Neural cell (in vitro differentiated cells): ENCODE measurements at regions not wholly inside any gene's neighbourhood (a gene's known extent, or its start where the extent isn't known, plus 50 kb on each side); places are given as distances from the start of the nearest gene placed in this dataset.

Experiments used
- EZH2 ChIP-seq: fragments of 200-600, 300-800 bp; shearing (Covaris generic), sonication (generic); IDR thresholded peaks from 2 replicates; pipeline ENCODE4 v1.6.1; 2014; ENCODE audit warnings: antibody characterized with exemption, low read length, borderline replicate concordance, mild to moderate bottlenecking; ENCODE audit not compliant: insufficient read depth, poor library complexity, severe bottlenecking
- MXI1 ChIP-seq: fragments of 450-650 bp; conservative IDR thresholded peaks from 2 replicates; pipeline ENCODE4 v1.6.1; 2014; ENCODE audit warnings: antibody characterized with exemption, mild to moderate bottlenecking; ENCODE audit not compliant: poor library complexity, severe bottlenecking
- POLR2AphosphoS5 ChIP-seq: IDR thresholded peaks from 2 replicates; pipeline ENCODE4 v1.6.1; 2012
- RAD21 ChIP-seq: fragments of 450-650 bp; conservative IDR thresholded peaks from 2 replicates; pipeline ENCODE4 v1.6.1; 2014; ENCODE audit warnings: antibody characterized with exemption, mild to moderate bottlenecking, moderate library complexity
- TAF1 ChIP-seq: IDR thresholded peaks from 2 replicates; pipeline ENCODE4 v1.6.1; 2012; ENCODE audit warnings: low read depth
- TF ChIP-seq, protein P1 (sequence below): fragments of 450-650 bp; IDR thresholded peaks from 2 replicates; pipeline ENCODE4 v1.5.1; 2014; ENCODE audit warnings: antibody characterized with exemption, mild to moderate bottlenecking, moderate library complexity; ENCODE audit not compliant: poor library complexity, severe bottlenecking
- TF ChIP-seq, protein P2 (sequence below): IDR thresholded peaks from 2 replicates; pipeline ENCODE4 v1.6.1; 2012; ENCODE audit warnings: borderline replicate concordance

DNA sequence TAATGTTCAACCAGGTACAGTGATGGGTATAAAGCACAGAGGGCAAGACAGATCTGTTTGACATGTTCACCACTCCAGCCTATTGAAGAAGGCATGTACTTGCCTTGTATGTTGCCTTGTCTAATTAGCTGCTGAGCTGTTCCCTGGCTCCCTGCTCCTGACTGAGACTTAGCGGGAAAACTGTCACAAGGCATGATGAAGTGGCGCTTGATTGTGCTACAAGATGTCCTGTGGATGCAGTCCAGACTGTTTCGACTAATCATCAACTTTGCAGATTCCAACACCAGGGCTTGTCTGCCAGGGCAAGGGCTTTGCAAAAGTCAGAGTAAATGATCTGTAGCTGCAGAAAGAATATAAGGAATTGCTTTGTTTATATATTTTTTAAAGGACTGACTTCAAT is 136.2 kb upstream of the NRBF2 start:
- TF ChIP-seq, protein P1, sequence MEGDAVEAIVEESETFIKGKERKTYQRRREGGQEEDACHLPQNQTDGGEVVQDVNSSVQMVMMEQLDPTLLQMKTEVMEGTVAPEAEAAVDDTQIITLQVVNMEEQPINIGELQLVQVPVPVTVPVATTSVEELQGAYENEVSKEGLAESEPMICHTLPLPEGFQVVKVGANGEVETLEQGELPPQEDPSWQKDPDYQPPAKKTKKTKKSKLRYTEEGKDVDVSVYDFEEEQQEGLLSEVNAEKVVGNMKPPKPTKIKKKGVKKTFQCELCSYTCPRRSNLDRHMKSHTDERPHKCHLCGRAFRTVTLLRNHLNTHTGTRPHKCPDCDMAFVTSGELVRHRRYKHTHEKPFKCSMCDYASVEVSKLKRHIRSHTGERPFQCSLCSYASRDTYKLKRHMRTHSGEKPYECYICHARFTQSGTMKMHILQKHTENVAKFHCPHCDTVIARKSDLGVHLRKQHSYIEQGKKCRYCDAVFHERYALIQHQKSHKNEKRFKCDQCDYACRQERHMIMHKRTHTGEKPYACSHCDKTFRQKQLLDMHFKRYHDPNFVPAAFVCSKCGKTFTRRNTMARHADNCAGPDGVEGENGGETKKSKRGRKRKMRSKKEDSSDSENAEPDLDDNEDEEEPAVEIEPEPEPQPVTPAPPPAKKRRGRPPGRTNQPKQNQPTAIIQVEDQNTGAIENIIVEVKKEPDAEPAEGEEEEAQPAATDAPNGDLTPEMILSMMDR = no peak
- TF ChIP-seq POLR2AphosphoS5 = peak; percentile 61
- TF ChIP-seq, protein P2, sequence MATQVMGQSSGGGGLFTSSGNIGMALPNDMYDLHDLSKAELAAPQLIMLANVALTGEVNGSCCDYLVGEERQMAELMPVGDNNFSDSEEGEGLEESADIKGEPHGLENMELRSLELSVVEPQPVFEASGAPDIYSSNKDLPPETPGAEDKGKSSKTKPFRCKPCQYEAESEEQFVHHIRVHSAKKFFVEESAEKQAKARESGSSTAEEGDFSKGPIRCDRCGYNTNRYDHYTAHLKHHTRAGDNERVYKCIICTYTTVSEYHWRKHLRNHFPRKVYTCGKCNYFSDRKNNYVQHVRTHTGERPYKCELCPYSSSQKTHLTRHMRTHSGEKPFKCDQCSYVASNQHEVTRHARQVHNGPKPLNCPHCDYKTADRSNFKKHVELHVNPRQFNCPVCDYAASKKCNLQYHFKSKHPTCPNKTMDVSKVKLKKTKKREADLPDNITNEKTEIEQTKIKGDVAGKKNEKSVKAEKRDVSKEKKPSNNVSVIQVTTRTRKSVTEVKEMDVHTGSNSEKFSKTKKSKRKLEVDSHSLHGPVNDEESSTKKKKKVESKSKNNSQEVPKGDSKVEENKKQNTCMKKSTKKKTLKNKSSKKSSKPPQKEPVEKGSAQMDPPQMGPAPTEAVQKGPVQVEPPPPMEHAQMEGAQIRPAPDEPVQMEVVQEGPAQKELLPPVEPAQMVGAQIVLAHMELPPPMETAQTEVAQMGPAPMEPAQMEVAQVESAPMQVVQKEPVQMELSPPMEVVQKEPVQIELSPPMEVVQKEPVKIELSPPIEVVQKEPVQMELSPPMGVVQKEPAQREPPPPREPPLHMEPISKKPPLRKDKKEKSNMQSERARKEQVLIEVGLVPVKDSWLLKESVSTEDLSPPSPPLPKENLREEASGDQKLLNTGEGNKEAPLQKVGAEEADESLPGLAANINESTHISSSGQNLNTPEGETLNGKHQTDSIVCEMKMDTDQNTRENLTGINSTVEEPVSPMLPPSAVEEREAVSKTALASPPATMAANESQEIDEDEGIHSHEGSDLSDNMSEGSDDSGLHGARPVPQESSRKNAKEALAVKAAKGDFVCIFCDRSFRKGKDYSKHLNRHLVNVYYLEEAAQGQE = peak; percentile 89
- no peak for TF ChIP-seq MXI1
- TF ChIP-seq EZH2 = no peak
- TF ChIP-seq TAF1 = no peak
- TF ChIP-seq RAD21 = no peak
